Fibroblast of villous mesenchyme (primary cell): ENCODE measurements at regions not wholly inside any gene's neighbourhood (a gene's known extent, or its start where the extent isn't known, plus 50 kb on each side); places are given as distances from the start of the nearest gene placed in this dataset.

Source experiments
- DNase-seq: peaks from one replicate; pipeline ENCODE4 v3.0.0-alpha.2; 2010; ENCODE audit warnings: low read depth
- H3K4me3 ChIP-seq: 2 replicates; pipeline ENCODE4 v1.5.1; 2011; ENCODE audit warnings: low read depth, mild to moderate bottlenecking, low read length
- CTCF ChIP-seq: IDR thresholded peaks from 2 replicates; pipeline ENCODE4 v1.5.1; 2012; ENCODE audit warnings: low read depth, mild to moderate bottlenecking, low read length; ENCODE audit not compliant: insufficient read depth

GRCh38 chrX:15150586-15150985 is 119.3 kb downstream of the ASB9 start:
- H3K4me3 ChIP-seq: no peak overlapping the region
- DNase-seq: no peak
- TF ChIP-seq CTCF: no peak

GRCh38 chrX:15146515-15146914 is 123.4 kb downstream of the ASB9 start:
- H3K4me3 ChIP-seq: no peak overlapping the region
- DNase-seq: peak; percentile 10
- peak; percentile 35 for TF ChIP-seq CTCF

GRCh38 chrX:15143825-15144121 is 126.1 kb downstream of the ASB9 start:
- no peak overlapping the region for H3K4me3 ChIP-seq
- no peak for TF ChIP-seq CTCF
- no peak for DNase-seq

GRCh38 chrX:15143050-15143824 is 126.6 kb downstream of the ASB9 start:
- peak; percentile 64 for TF ChIP-seq CTCF
- peak; percentile 32 for DNase-seq
- no peak overlapping the region for H3K4me3 ChIP-seq

GRCh38 chrX:15142084-15142715 is 127.7 kb downstream of the ASB9 start:
- no peak for TF ChIP-seq CTCF
- DNase-seq: peak; percentile 23
- no peak overlapping the region for H3K4me3 ChIP-seq

GRCh38 chrX:15136795-15137194 is 133.1 kb downstream of the ASB9 start:
- no peak overlapping the region for H3K4me3 ChIP-seq
- no peak for TF ChIP-seq CTCF
- no peak for DNase-seq
